Transverse colon (tissue), 3 donors: ENCODE measurements at regions not wholly inside any gene's neighbourhood (a gene's known extent, or its start where the extent isn't known, plus 50 kb on each side); places are given as distances from the start of the nearest gene placed in this dataset.

Experiments
- CTCF ChIP-seq, 5 experiments: fragments of 200-600 bp in 3 of 5; fragments of 450-650 bp in 2 of 5; sonication (generic) in 3 of 5; IDR thresholded peaks; 1 replicate in 2 of 5; 2 replicates in 3 of 5; pipeline ENCODE4 v1.5.1; 2016 to 2017; ENCODE audit warnings: antibody characterized with exemption in 5 of 5, inconsistent platforms in 3 of 5, mild to moderate bottlenecking in 2 of 5, moderate library complexity in 1 of 5
- POLR2A ChIP-seq: fragments of 450-650 bp; IDR thresholded peaks from one replicate; pipeline ENCODE4 v1.6.1; 2016; ENCODE audit warnings: antibody characterized with exemption, mild to moderate bottlenecking, moderate library complexity

- TF ChIP-seq CTCF (IDR thresholded peaks at IDR 0.05) = no peak
- TF ChIP-seq POLR2A = no peak
Measured at GRCh38 chr16:20178297-20178696, 104.6 kb upstream of the GPR139 start.
